Activated naive CD4-positive, alpha-beta T cell treated with Interleukin-2 at 50 U/mL for 16 hours (primary cell): ENCODE measurements at regions not wholly inside any gene's neighbourhood (a gene's known extent, or its start where the extent isn't known, plus 50 kb on each side); places are given as distances from the start of the nearest gene placed in this dataset.

Experiments
- DNase-seq: peaks from one replicate; pipeline ENCODE4 v3.0.0-alpha.2; 2020

GRCh38 chr6:144695858-144696533, 410.9 kb downstream of the UTRN start:
- no peak for DNase-seq

GRCh38 chr6:144696610-144697368, 411.7 kb downstream of the UTRN start:
- DNase-seq: no peak

- no peak for DNase-seq
Measured at GRCh38 chr6:144697369-144697760, 412.2 kb downstream of the UTRN start.

GRCh38 chr6:144697801-144698200, 412.7 kb downstream of the UTRN start:
- DNase-seq: no peak

DNA sequence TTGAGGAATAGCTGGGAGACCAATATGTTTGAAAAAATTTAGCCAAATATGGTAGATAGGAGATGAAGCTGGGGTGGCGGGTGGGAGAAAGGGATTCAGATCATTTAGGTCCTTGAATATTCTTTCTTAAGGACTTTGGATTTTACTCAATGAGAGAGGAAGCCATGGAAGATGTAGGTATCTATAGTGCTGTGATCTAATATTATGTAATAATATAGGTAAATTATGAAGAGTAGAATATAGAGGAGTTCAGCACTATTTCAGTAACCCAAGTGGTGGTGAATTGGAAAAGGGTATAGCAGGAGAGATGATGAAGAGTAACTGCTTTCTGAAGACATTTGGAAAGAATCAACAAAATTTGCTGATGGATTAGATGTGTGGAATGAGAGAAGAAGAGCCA, 417.6 kb downstream of the UTRN start:
- DNase-seq: no peak

DNA sequence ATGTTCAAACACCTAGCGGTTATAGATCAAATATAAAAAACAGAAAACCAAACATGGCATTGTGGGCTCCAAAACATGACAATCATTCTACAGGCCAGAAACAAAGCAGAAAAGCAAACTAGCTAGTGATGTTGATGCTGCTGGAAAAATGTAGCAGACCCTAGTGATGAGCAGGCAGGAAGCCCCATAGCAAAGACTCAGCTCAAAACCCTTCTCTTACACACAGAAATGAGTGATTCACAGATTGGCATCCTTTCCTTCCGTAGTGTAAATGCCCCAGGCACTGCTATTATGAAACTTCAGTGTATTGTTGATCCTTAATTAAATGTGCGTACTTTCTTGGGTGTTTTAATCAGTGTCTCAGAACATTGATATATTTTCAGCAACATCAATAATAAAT, 425.1 kb downstream of the UTRN start:
- no peak for DNase-seq

GRCh38 chr6:144711661-144712060, 426.5 kb downstream of the UTRN start:
- no peak for DNase-seq

DNA sequence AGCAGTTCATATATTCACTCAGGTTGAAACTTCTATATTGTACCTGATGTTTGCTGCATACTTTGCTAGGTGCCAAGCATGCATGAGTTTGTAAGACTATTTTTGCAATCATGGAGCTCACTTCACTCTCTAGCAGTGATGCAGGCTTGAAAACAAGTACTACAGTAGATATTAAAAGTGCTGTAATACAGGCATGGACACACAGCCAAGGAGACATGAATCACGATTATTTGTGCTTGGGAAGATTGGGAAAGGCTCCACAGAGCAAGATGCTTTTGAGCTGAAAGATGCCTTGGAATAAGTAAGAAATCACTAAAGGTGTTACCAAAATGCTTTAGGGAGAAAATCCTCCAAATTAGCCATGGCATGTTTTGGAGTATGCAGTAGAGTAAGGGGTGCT, 427.4 kb downstream of the UTRN start:
- no peak for DNase-seq

- DNase-seq: no peak
Measured at GRCh38 chr6:144714021-144714712, 429.0 kb downstream of the UTRN start.

DNA sequence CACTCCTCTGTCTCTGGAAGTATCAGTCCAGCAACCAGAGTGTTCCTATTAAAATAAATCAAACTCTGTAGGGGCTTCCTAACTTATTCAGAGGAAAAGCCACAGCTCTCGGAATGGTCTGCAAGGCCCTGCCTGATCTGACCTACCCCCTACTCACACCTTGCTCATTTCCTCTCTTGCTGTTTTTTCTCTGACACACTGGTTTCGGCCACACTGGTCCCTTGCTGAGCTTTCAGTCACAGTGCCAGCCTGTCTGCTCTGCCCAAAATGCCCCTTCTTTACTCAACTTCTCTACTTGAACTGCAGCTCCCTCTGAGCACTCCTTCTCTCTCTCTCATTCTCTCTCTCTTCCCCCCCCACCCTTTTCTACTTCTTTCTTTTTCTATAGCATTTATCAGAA, 430.2 kb downstream of the UTRN start:
- DNase-seq: no peak

DNA sequence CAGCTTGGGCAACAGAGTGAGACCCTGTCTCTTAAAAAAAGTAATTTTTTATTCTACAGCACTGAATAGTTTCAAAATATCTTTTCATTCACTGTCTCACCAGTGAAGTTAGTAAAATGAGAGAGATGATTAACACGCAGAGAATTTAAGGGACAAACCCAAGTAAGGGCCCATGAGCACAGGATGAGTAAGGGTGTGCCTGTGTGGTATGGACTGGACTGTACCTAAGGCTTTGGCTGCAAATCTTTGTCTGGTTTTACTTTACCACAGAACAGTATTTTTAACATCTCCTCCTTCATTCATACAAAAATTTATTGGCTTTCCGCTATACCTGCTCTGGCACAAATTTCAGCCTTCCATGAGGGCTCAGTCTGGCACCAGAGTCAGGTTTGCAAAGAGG, 433.3 kb downstream of the UTRN start:
- no peak for DNase-seq

GRCh38 chr6:144721232-144721631, 436.1 kb downstream of the UTRN start:
- DNase-seq: no peak

DNA sequence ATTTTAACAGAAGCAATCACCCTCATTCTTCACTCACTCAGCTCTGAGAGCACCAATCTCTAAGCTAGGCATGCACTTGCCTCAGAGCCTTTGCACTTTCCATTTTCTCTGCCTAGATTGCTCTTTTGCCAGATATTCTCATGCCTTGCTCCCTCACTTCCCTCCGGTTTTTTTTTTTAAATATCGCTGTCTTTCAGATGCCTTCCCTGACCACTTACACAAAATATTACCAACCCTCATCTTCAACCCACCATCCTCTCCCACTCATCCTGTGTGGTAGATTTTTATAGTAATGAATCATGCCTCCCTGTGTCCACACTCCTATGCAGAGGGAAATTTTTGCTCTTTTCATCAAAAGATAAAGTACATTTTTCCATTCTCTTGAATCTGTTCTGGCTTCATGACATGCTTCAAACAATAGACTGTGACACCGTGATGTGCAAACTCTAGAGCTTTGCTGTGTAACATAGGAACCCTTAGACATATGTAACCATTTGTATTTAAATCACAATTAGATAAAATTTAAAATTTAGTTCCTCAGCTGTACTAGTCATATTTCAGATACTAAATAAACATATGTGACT, 437.1 kb downstream of the UTRN start:
- no peak for DNase-seq

GRCh38 chr6:144722925-144723324, 437.8 kb downstream of the UTRN start:
- DNase-seq: no peak

- DNase-seq: no peak
Measured at GRCh38 chr6:144723431-144723830, 438.3 kb downstream of the UTRN start.

DNA sequence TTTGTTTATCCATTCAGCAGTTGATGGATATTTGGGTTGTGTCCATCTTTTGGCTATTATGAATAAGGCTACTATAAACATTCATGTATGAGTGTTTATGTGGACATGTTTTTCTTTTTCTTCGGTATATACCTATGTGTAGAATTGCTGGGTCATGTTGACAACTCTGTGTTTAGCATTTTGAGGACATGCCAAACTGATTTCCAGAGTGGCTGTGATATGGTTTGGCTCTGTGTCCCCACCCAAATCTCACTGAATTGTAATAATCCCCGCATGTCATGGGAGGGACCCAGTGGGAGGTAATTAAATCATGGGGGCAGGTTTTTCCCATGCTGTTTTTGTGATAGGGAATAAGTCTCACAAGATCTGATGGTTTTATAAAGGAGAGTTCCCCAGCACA, 439.7 kb downstream of the UTRN start:
- DNase-seq: no peak

DNA sequence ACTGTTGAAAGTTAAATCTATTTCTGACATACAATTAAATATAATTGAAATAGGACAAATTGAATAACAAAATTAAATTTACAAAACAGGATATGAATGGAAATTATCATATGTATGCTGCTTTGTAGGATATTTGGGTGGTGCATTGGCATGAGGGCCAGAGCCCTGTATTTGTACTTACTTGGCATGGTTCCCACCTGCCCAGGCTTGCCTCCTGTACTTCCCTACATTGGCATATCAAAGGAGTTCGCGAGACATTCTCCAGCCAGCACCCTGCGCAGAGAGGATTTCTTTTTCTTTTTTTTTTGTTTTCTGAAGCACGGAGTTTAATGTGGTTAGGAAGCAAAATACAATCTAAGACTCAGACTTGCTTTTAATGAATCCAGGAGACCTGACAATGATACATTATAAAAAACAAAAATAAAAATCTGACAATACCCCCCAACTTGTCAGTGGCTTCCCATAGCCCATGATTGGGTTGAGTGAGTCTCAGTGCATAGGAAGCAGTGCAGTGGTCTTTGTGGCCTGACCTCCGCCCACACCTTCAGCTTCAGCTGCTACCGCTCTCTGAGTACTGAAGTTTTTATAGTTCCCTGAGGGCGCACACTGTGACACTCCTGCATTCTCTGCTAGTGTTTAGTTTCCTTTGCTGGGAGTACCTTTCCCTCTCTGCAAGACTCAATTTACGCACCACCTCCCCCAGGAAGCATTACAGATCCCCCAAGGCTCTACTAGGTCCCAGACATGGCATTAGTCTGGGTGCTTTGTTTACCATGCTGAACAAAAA, 440.8 kb downstream of the UTRN start:
- DNase-seq: no peak

GRCh38 chr6:144728804-144729203, 443.7 kb downstream of the UTRN start:
- no peak for DNase-seq

GRCh38 chr6:144729502-144729901, 444.4 kb downstream of the UTRN start:
- DNase-seq: no peak

- no peak for DNase-seq
Measured at GRCh38 chr6:144730088-144730645, 445.0 kb downstream of the UTRN start.

DNA sequence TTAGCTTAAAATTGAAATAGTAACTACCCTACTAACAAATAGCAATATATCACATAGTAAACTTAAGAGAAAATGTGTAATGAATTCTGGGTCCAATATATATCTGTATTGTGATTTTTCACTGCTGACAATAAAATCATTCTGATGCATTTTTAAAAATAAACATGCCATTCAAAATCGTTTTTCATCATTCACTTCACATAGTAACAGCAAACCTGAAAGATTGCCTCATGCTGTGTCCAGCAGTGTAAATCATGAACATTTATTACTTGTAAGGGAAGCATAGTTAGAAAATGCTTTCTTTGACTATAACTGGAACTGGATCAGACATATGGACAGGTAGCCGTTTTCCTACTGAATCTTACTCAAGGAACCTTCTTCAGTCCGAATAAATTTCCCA, 446.1 kb downstream of the UTRN start:
- DNase-seq: no peak

- DNase-seq: no peak
Measured at GRCh38 chr6:144736763-144737162, 451.6 kb downstream of the UTRN start.

DNA sequence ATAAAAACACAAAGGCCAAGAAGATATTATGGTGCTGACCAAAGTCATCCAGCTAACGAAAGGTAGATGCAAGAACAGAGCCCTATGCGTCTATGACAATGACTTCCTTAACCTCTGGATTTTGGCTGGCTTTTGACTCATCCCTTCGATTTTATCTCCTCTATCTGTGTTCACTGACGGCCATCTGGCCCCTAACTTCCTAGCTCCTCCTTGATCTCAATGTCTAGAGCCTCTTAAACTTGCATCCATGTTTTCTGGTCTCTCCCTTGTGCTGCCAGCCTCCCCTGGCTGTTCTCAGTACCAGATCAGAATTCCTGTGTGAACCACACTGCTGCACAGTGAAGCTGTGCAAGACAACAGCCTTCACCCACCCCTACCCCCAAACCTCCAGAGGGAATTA, 452.9 kb downstream of the UTRN start:
- DNase-seq: no peak
